WTC11 (cell line): ENCODE measurements at regions not wholly inside any gene's neighbourhood (a gene's known extent, or its start where the extent isn't known, plus 50 kb on each side); places are given as distances from the start of the nearest gene placed in this dataset.

ENCODE experiments used
- ATAC-seq: fragments of 200-7000 bp; cut with Tn5 transposase; 2 replicates; pipeline ENCODE4 v1.10.0; 2021; ENCODE audit warnings: mild to moderate bottlenecking, moderate library complexity
- CTCF ChIA-PET: fragments of 300-600 bp; sonication (Branson Sonifier 250); formaldehyde crosslinking; loops from one replicate; lab custom pipeline; 2021; ENCODE audit warnings: antibody characterized with exemption; lab: Charles Lee
- POLR2A ChIA-PET: fragments of 350-600 bp; sonication (Branson Sonifier 250); formaldehyde crosslinking; loops from one replicate; lab custom pipeline; 2021; ENCODE audit warnings: antibody characterized with exemption; lab: Charles Lee
- DNase-seq: peaks from one replicate; pipeline ENCODE4 v3.0.0; 2021; ENCODE audit warnings: low spot score
- H3K27ac Mint-ChIP-seq: 2 replicates; pipeline ENCODE4 v1.8.0; 2021; ENCODE audit warnings: mixed read lengths
- H3K27me3 Mint-ChIP-seq: 2 replicates; pipeline ENCODE4 v1.8.0; 2021; ENCODE audit warnings: low read depth, mild to moderate bottlenecking, moderate library complexity, mixed read lengths
- H3K36me3 Mint-ChIP-seq: 2 replicates; pipeline ENCODE4 v1.8.0; 2021; ENCODE audit warnings: mixed read lengths
- H3K4me1 Mint-ChIP-seq: 2 replicates; pipeline ENCODE4 v1.8.0; 2022; ENCODE audit warnings: mixed read lengths
- H3K4me3 Mint-ChIP-seq: 2 replicates; pipeline ENCODE4 v1.8.0; 2021; ENCODE audit warnings: mild to moderate bottlenecking, moderate library complexity, mixed read lengths
- H3K9me3 Mint-ChIP-seq: 2 replicates; pipeline ENCODE4 v1.8.0; 2021; ENCODE audit warnings: mixed read lengths
- AFF4 ChIP-seq: sonication (generic); formaldehyde crosslinking; IDR thresholded peaks from 2 replicates; pipeline ENCODE4 v1.8.1; 2023; ENCODE audit warnings: mild to moderate bottlenecking, missing genetic modification reagents, borderline replicate concordance
- FOXJ3 ChIP-seq: sonication (generic); formaldehyde crosslinking; IDR thresholded peaks from 2 replicates; pipeline ENCODE4 v1.9.0; 2021; ENCODE audit warnings: missing genetic modification reagents, mild to moderate bottlenecking, borderline replicate concordance
- FOXK1 ChIP-seq: sonication (generic); formaldehyde crosslinking; IDR thresholded peaks from 2 replicates; pipeline ENCODE4 v1.8.0; 2022; ENCODE audit warnings: mild to moderate bottlenecking, moderate library complexity, missing genetic modification reagents
- FOXP1 ChIP-seq: sonication (generic); formaldehyde crosslinking; IDR thresholded peaks from 2 replicates; pipeline ENCODE4 v1.8.0; 2022; ENCODE audit warnings: missing genetic modification reagents, mild to moderate bottlenecking, moderate library complexity, borderline replicate concordance
- PRRX2 ChIP-seq: fragments of 250-450 bp; sonication (Bioruptor Pico); IDR thresholded peaks from 2 replicates; pipeline ENCODE4 v1.8.0; 2021; ENCODE audit warnings: mild to moderate bottlenecking
- RELA ChIP-seq: sonication (generic); formaldehyde crosslinking; IDR thresholded peaks from 2 replicates; pipeline ENCODE4 v1.8.1; 2022; ENCODE audit warnings: missing genetic modification reagents, mild to moderate bottlenecking, borderline replicate concordance
- ZNF232 ChIP-seq: sonication (generic); formaldehyde crosslinking; IDR thresholded peaks from 2 replicates; pipeline ENCODE4 v1.8.0; 2022; ENCODE audit warnings: mild to moderate bottlenecking, missing genetic modification reagents
- ZNF396 ChIP-seq: fragments of 250-450 bp; sonication (Bioruptor Pico); IDR thresholded peaks from 2 replicates; pipeline ENCODE4 v1.8.0; 2021; ENCODE audit warnings: mild to moderate bottlenecking, moderate library complexity, borderline replicate concordance
- ZNF512 ChIP-seq: sonication (generic); formaldehyde crosslinking; IDR thresholded peaks from 2 replicates; pipeline ENCODE4 v1.8.1; 2022; ENCODE audit warnings: missing genetic modification reagents, borderline replicate concordance
- ZNF671 ChIP-seq: fragments of 250-450 bp; sonication (Bioruptor Pico); IDR thresholded peaks from 2 replicates; pipeline ENCODE4 v1.8.0; 2021; ENCODE audit warnings: mild to moderate bottlenecking
- TF ChIP-seq, protein P1 (sequence below): fragments of 250-450 bp; sonication (Bioruptor Pico); IDR thresholded peaks from 2 replicates; pipeline ENCODE4 v1.9.0; 2021; ENCODE audit warnings: mild to moderate bottlenecking
- TF ChIP-seq, protein P2 (sequence below): sonication (generic); formaldehyde crosslinking; IDR thresholded peaks from 2 replicates; pipeline ENCODE4 v1.8.1; 2022; ENCODE audit warnings: low read depth, missing genetic modification reagents, borderline replicate concordance
- TF ChIP-seq, protein P3 (sequence below): fragments of 250-450 bp; sonication (Bioruptor Pico); IDR thresholded peaks from 2 replicates; pipeline ENCODE4 v1.9.0; 2021; ENCODE audit warnings: mild to moderate bottlenecking, borderline replicate concordance
- TF ChIP-seq, protein P4 (sequence below): sonication (generic); formaldehyde crosslinking; IDR thresholded peaks from 2 replicates; pipeline ENCODE4 v1.8.0; 2022; ENCODE audit warnings: mild to moderate bottlenecking, missing genetic modification reagents

DNA sequence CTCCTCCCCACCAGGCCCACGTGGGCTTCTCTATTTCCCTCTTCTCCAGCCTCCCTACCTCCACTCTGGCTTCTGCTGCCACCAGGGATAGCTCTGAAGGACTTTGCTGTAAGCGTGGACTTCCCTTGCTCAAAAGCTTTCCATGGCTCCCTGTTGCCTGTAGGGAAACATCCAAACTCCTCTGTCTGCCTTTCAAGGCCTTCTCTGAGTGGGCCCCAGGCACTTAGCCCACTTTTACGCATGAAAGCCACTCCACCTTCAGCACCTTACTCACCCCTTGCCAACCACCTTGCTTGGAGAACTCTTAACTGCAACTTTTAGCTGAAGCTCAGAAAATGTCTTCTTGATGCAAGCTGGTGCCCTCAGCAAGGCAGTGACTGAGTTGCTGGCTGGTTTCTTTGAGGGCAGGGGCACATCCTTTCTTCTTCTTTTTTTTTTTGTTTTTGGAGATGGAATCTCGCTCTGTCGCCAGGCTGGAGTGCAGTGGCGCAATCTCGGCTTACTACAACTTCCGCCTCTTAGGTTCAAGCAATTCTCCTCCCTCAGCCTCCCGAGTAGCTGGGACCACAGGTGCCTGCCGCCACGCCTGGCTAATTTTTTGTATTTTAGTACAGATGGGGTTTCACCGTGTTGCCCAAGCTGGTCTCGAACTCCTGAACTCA lies 52.0 kb upstream of the DLX4 start:
- Mint-ChIP-seq H3K27me3 (peaks cover 43% of the 10 kb centered on the region), H3K4me1 (peaks cover 15% of the 10 kb centered on the region), H3K4me3 (no peak overlapping the region), H3K9me3 (no peaks in the 10 kb centered on the region), H3K27ac (no peak overlapping the region), H3K36me3 (no peaks in the 10 kb centered on the region)
- TF ChIP-seq, protein P1, sequence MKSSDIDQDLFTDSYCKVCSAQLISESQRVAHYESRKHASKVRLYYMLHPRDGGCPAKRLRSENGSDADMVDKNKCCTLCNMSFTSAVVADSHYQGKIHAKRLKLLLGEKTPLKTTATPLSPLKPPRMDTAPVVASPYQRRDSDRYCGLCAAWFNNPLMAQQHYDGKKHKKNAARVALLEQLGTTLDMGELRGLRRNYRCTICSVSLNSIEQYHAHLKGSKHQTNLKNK (CRISPR knock-in tag): no peak
- TF ChIP-seq, protein P2, sequence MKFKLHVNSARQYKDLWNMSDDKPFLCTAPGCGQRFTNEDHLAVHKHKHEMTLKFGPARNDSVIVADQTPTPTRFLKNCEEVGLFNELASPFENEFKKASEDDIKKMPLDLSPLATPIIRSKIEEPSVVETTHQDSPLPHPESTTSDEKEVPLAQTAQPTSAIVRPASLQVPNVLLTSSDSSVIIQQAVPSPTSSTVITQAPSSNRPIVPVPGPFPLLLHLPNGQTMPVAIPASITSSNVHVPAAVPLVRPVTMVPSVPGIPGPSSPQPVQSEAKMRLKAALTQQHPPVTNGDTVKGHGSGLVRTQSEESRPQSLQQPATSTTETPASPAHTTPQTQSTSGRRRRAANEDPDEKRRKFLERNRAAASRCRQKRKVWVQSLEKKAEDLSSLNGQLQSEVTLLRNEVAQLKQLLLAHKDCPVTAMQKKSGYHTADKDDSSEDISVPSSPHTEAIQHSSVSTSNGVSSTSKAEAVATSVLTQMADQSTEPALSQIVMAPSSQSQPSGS: no peak
- TF ChIP-seq FOXP1 (CRISPR knock-in tag) (no peak), AFF4 (CRISPR knock-in tag) (no peak), RELA (CRISPR knock-in tag) (no peak), ZNF512 (CRISPR knock-in tag) (no peak), FOXJ3 (CRISPR knock-in tag) (no peak), ZNF671 (CRISPR knock-in tag) (no peak)
- ChIA-PET CTCF (interaction anchor here (1.1 to 2.1 kb wide), 4 partner anchors 36 to 81 kb away, joined by 3 to 13 read pairs (median 6); partner anchors contain the start of gene DLX3), POLR2A (interaction anchor here (0.7 kb wide), 1 partner anchor 28 kb away, joined by 3 read pairs; no protein-coding TSS in a partner anchor)
- no peak for ATAC-seq
- no peak for DNase-seq

DNA sequence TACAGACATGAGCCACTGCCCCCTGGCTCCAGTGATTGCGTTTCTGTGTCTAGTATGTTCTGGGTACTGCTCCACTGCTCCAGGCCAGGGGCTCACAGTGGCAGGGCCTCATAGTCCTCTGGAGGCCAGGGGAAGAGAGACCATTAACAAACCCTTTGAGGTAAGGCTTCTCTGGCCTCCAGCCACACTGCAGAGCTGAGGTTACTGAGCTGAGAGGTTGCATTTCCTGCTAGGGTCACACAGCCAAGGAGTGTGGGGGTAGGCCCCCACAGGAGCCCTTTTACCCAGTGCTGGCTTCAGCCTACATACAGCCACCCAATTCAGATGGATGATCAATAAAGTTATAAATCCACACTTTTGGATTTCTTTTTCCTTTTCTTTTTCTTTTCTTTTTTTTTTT lies 50.4 kb upstream of the DLX4 start:
- ChIA-PET CTCF (interaction anchor here (0.6 to 3.3 kb wide), 3 partner anchors 20 to 132 kb away, joined by 3 to 11 read pairs (median 4); no protein-coding TSS in a partner anchor), POLR2A (no interaction called here)
- no peak for DNase-seq
- no peak for ATAC-seq
- Mint-ChIP-seq H3K4me3 (no peak overlapping the region), H3K9me3 (no peaks in the 10 kb centered on the region), H3K36me3 (no peaks in the 10 kb centered on the region), H3K27me3 (peaks cover 29% of the 10 kb centered on the region), H3K27ac (no peak overlapping the region), H3K4me1 (peaks cover 15% of the 10 kb centered on the region)
- TF ChIP-seq, protein P3, sequence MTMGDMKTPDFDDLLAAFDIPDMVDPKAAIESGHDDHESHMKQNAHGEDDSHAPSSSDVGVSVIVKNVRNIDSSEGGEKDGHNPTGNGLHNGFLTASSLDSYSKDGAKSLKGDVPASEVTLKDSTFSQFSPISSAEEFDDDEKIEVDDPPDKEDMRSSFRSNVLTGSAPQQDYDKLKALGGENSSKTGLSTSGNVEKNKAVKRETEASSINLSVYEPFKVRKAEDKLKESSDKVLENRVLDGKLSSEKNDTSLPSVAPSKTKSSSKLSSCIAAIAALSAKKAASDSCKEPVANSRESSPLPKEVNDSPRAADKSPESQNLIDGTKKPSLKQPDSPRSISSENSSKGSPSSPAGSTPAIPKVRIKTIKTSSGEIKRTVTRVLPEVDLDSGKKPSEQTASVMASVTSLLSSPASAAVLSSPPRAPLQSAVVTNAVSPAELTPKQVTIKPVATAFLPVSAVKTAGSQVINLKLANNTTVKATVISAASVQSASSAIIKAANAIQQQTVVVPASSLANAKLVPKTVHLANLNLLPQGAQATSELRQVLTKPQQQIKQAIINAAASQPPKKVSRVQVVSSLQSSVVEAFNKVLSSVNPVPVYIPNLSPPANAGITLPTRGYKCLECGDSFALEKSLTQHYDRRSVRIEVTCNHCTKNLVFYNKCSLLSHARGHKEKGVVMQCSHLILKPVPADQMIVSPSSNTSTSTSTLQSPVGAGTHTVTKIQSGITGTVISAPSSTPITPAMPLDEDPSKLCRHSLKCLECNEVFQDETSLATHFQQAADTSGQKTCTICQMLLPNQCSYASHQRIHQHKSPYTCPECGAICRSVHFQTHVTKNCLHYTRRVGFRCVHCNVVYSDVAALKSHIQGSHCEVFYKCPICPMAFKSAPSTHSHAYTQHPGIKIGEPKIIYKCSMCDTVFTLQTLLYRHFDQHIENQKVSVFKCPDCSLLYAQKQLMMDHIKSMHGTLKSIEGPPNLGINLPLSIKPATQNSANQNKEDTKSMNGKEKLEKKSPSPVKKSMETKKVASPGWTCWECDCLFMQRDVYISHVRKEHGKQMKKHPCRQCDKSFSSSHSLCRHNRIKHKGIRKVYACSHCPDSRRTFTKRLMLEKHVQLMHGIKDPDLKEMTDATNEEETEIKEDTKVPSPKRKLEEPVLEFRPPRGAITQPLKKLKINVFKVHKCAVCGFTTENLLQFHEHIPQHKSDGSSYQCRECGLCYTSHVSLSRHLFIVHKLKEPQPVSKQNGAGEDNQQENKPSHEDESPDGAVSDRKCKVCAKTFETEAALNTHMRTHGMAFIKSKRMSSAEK: no peak
- TF ChIP-seq PRRX2 (CRISPR knock-in tag) (no peak), ZNF396 (CRISPR knock-in tag) (no peak), ZNF232 (CRISPR knock-in tag) (no peak), AFF4 (CRISPR knock-in tag) (no peak), FOXK1 (CRISPR knock-in tag) (no peak)
- TF ChIP-seq, protein P4, sequence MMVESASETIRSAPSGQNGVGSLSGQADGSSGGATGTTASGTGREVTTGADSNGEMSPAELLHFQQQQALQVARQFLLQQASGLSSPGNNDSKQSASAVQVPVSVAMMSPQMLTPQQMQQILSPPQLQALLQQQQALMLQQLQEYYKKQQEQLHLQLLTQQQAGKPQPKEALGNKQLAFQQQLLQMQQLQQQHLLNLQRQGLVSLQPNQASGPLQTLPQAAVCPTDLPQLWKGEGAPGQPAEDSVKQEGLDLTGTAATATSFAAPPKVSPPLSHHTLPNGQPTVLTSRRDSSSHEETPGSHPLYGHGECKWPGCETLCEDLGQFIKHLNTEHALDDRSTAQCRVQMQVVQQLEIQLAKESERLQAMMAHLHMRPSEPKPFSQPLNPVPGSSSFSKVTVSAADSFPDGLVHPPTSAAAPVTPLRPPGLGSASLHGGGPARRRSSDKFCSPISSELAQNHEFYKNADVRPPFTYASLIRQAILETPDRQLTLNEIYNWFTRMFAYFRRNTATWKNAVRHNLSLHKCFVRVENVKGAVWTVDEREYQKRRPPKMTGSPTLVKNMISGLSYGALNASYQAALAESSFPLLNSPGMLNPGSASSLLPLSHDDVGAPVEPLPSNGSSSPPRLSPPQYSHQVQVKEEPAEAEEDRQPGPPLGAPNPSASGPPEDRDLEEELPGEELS (CRISPR knock-in tag): no peak
